ENCODE measurements at regions not wholly inside any gene's neighbourhood (a gene's known extent, or its start where the extent isn't known, plus 50 kb on each side); places are given as distances from the start of the nearest gene placed in this dataset.

DNA sequence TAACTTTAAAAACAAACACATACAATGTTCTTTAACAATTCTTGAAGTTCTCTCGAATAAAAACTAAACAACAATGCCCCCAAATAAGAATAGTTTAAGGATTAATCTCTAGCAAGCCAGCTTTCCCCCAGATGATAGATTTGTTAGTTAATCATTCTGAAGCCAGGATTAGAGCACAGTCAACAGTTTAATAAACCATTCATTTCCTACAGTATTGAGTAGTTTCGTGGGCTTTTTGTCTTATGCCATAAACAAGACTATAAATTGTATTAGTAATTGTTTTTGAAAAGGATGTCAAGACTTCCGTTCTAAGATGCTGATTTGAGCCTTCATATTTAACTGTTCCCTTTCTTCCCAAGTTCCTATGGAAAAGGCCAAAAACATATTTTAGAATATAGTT lies 136.6 kb downstream of the PIK3R1 start:
- CTCF ChIA-PET, result no interaction called here
- no peak overlapping the region for H3K27ac ChIP-seq (ENCODE audit: low read depth, low read length)

DNA sequence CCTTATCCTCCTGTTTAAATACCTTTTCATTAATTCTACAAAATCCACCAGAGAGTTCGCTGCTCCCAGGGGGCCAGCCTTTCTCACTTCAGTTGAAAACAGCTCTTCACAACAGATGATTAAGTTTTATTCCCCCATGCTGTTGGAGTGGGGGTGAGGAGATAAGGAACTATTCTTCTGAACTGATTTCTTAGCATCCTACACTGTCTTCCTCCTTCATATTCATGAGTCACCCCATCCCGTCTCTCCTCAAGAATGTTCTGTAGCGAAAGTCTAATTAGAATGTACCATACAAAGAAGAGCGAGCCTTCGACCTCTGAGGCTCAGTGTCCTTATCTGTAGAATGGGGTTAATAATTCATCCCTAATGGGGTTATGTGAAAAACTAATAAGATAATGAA lies 138.0 kb downstream of the PIK3R1 start:
- DNase-seq (no peak), ATAC-seq (no peak)
- no peaks in the 10 kb centered on the region for H3K27me3 ChIP-seq (ENCODE audit: control insufficient read depth in 2 of 2, insufficient read depth in 2 of 2, low read length in 2 of 2)
- no peaks in the 10 kb centered on the region for H3K36me3 ChIP-seq (ENCODE audit: control insufficient read depth in 2 of 3, insufficient read depth in 3 of 3, low read length in 3 of 3)
- CTCF ChIA-PET, result interaction anchor here (1.1 kb wide), 1 partner anchor 9 kb away, joined by 3 read pairs; no protein-coding TSS in a partner anchor
- H3K4me1 Mint-ChIP-seq, result peaks cover 0 to 4% (median 0%) of the 10 kb centered on the region in 7 donors
- no peaks in the 10 kb centered on the region for H3K27me3 Mint-ChIP-seq
- no peaks in the 10 kb centered on the region for H3K36me3 Mint-ChIP-seq
- no peak overlapping the region for H3K4me3 Mint-ChIP-seq
- intact Hi-C loops (cut with micrococcal nuclease), result no loop called here
- H3K4me3 ChIP-seq (ENCODE audit: low read length), result no peak overlapping the region
- no peak overlapping the region for H3K27ac ChIP-seq (ENCODE audit: low read depth, low read length)
- H3K27ac Mint-ChIP-seq, result no peak overlapping the region
- POLR2A ChIA-PET, result no interaction called here
- peaks cover 0 to 2% (median 0%) of the 10 kb centered on the region in 11 donors for H3K9me3 Mint-ChIP-seq
- no peaks in the 10 kb centered on the region for H3K9me3 ChIP-seq (ENCODE audit: control insufficient read depth in 2 of 3, low read length in 3 of 3)
- H3K4me1 ChIP-seq (ENCODE audit: control insufficient read depth in 2 of 2, insufficient read depth in 2 of 2, low read length in 2 of 2), result no peaks in the 10 kb centered on the region

More for the DNA sequence above, 136.6 kb downstream of the PIK3R1 start:
- H3K4me3 Mint-ChIP-seq, result no peak overlapping the region
- intact Hi-C loops (cut with micrococcal nuclease), result no loop called here
- Histone ChIP-seq H3K4me1 (ENCODE audit: control insufficient read depth in 2 of 2, insufficient read depth in 2 of 2, low read length in 2 of 2) (no peaks in the 10 kb centered on the region), H3K36me3 (ENCODE audit: control insufficient read depth in 2 of 3, insufficient read depth in 3 of 3, low read length in 3 of 3) (no peaks in the 10 kb centered on the region), H3K9me3 (ENCODE audit: control insufficient read depth in 2 of 3, low read length in 3 of 3) (no peaks in the 10 kb centered on the region), H3K27me3 (ENCODE audit: control insufficient read depth in 2 of 2, insufficient read depth in 2 of 2, low read length in 2 of 2) (no peaks in the 10 kb centered on the region), H3K4me3 (ENCODE audit: low read length) (no peak overlapping the region)
- H3K4me1 Mint-ChIP-seq, result peaks cover 0 to 9% (median 0%) of the 10 kb centered on the region in 7 donors
- ATAC-seq (no peak), DNase-seq (no peak)
- peaks cover 0 to 9% (median 6%) of the 10 kb centered on the region in 11 donors for H3K9me3 Mint-ChIP-seq
- H3K27me3 Mint-ChIP-seq, result no peaks in the 10 kb centered on the region
- POLR2A ChIA-PET, result no interaction called here
- peaks cover 0 to 6% (median 0%) of the 10 kb centered on the region in 5 donors for H3K36me3 Mint-ChIP-seq
- no peak overlapping the region for H3K27ac Mint-ChIP-seq

DNA sequence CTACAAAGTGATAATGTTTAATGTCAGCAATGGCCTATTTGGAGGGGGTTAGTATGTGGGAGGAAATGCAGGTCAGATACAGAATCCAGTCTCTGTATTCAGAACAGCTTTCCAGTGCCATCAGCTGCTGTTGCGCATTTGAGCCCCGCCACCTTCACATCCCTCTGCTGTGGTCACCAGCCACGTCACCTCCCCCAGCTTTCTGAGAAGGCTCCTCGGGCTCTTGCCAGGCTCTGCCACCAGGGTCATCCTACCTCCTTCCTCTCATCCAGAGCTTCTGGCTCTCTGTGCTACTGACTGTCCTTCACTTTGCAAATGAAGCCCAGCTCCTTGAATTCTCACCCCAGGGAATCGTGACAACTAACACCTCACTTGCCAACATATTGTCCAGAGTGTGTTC lies 138.8 kb downstream of the PIK3R1 start:
- peak overlapping the region in 1 of 9 donors; percentile 22 for H3K27ac Mint-ChIP-seq
- H3K4me3 ChIP-seq (ENCODE audit: low read length), result no peak overlapping the region
- H3K4me1 ChIP-seq (ENCODE audit: control insufficient read depth in 2 of 2, insufficient read depth in 2 of 2, low read length in 2 of 2), result no peaks in the 10 kb centered on the region
- no peaks in the 10 kb centered on the region for H3K27me3 Mint-ChIP-seq
- no peak overlapping the region for H3K4me3 Mint-ChIP-seq
- H3K36me3 Mint-ChIP-seq, result no peaks in the 10 kb centered on the region
- ATAC-seq (peak; percentile 29), DNase-seq (no peak)
- no peak overlapping the region for H3K27ac ChIP-seq (ENCODE audit: low read depth, low read length)
- no peaks in the 10 kb centered on the region for H3K9me3 Mint-ChIP-seq
- CTCF ChIA-PET, result interaction anchor here (1.1 kb wide), 1 partner anchor 10 kb away, joined by 3 read pairs; no protein-coding TSS in a partner anchor
- no peaks in the 10 kb centered on the region for H3K9me3 ChIP-seq (ENCODE audit: control insufficient read depth in 2 of 3, low read length in 3 of 3)
- H3K27me3 ChIP-seq (ENCODE audit: control insufficient read depth in 2 of 2, insufficient read depth in 2 of 2, low read length in 2 of 2), result no peaks in the 10 kb centered on the region
- peaks cover 0 to 4% (median 0%) of the 10 kb centered on the region in 7 donors for H3K4me1 Mint-ChIP-seq
- H3K36me3 ChIP-seq (ENCODE audit: control insufficient read depth in 2 of 3, insufficient read depth in 3 of 3, low read length in 3 of 3), result no peaks in the 10 kb centered on the region
- intact Hi-C loops (cut with micrococcal nuclease), result no loop called here
- POLR2A ChIA-PET, result no interaction called here

DNA sequence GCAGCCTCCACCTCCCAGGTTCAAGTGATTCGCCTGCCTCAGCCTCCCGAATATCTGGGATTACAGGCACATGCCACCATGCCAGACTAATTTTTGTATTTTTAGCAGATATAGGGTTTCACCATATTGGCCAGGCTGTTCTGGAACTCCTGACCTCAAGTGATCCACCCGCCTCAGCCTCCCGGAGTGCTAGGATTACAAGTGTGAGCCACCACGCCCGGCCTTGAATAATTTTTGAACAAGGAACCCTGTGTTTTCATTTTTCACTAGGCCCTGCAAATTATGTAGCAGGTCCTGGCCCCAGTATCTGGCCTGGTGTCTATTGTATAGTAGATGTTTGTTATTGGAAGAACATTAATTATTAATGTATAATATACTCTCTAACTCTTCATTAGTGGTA lies 140.7 kb downstream of the PIK3R1 start:
- POLR2A ChIA-PET, result no interaction called here
- Histone ChIP-seq H3K36me3 (ENCODE audit: control insufficient read depth in 2 of 3, insufficient read depth in 3 of 3, low read length in 3 of 3) (no peaks in the 10 kb centered on the region), H3K9me3 (ENCODE audit: control insufficient read depth in 2 of 3, low read length in 3 of 3) (no peaks in the 10 kb centered on the region), H3K4me3 (ENCODE audit: low read length) (no peak overlapping the region), H3K4me1 (ENCODE audit: control insufficient read depth in 2 of 2, insufficient read depth in 2 of 2, low read length in 2 of 2) (no peaks in the 10 kb centered on the region), H3K27ac (ENCODE audit: low read depth, low read length) (no peak overlapping the region), H3K27me3 (ENCODE audit: control insufficient read depth in 2 of 2, insufficient read depth in 2 of 2, low read length in 2 of 2) (no peaks in the 10 kb centered on the region)
- Mint-ChIP-seq H3K4me1 (peaks cover 0 to 13% (median 3%) of the 10 kb centered on the region in 7 donors), H3K9me3 (no peaks in the 10 kb centered on the region), H3K4me3 (no peak overlapping the region), H3K27me3 (peaks cover 0 to 6% (median 0%) of the 10 kb centered on the region in 5 donors), H3K27ac (no peak overlapping the region), H3K36me3 (no peaks in the 10 kb centered on the region)
- CTCF ChIA-PET, result no interaction called here
- DNase-seq (no peak), ATAC-seq (no peak)
- intact Hi-C loops (cut with micrococcal nuclease), result loop anchor here in 1 of 2 donors (5.0 kb wide), 1 partner anchor 36 kb away; no protein-coding TSS in a partner anchor

DNA sequence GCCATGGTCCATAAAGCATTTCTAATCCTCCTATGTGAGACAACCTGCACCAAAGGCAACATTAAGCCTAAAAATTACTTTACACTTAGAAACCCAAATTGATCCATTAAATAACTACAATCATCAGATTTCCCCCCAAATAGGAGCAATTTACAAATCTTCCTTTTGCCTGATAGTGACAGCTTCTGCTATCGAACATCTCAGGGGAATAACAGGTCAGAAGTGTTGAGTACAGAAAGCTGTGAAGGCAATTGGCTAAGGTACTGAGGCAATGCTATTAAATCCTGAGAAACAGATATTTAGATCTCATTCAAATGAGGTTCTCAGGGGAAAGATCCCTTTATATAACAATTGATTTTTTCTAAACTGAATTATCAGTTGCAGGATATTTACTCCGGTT lies 141.1 kb downstream of the PIK3R1 start:
- Mint-ChIP-seq H3K4me1 (peaks cover 0 to 13% (median 3%) of the 10 kb centered on the region in 7 donors), H3K9me3 (no peaks in the 10 kb centered on the region), H3K4me3 (no peak overlapping the region), H3K36me3 (no peaks in the 10 kb centered on the region), H3K27me3 (peaks cover 0 to 9% (median 0%) of the 10 kb centered on the region in 5 donors), H3K27ac (no peak overlapping the region)
- intact Hi-C loops (cut with micrococcal nuclease), result loop anchor here in 1 of 2 donors (5.0 kb wide), 1 partner anchor 36 kb away; no protein-coding TSS in a partner anchor
- no peaks in the 10 kb centered on the region for H3K36me3 ChIP-seq (ENCODE audit: control insufficient read depth in 2 of 3, insufficient read depth in 3 of 3, low read length in 3 of 3)
- ATAC-seq (no peak), DNase-seq (no peak)
- no peak overlapping the region for H3K4me3 ChIP-seq (ENCODE audit: low read length)
- no peaks in the 10 kb centered on the region for H3K27me3 ChIP-seq (ENCODE audit: control insufficient read depth in 2 of 2, insufficient read depth in 2 of 2, low read length in 2 of 2)
- ChIA-PET POLR2A (no interaction called here), CTCF (no interaction called here)
- H3K27ac ChIP-seq (ENCODE audit: low read depth, low read length), result no peak overlapping the region
- H3K4me1 ChIP-seq (ENCODE audit: control insufficient read depth in 2 of 2, insufficient read depth in 2 of 2, low read length in 2 of 2), result no peaks in the 10 kb centered on the region
- no peaks in the 10 kb centered on the region for H3K9me3 ChIP-seq (ENCODE audit: control insufficient read depth in 2 of 3, low read length in 3 of 3)

DNA sequence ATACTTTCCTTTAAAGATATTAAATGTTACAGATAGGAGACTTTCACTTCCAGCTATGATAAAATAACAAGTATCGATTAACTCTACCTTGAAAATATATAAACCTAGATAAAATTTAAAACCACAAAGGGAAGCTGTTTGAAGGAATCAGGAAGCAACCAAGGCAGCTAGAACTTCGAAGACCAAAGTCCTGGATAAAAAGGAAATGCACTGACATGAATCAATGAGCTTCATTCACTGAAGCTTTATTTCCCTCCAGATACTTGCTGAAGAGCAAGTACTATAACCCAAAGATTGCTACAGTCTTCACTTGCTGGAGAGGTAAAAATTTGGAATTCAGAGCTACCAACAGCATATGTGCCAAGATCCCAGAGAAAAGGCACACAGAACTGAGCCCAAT lies 144.1 kb downstream of the PIK3R1 start:
- H3K36me3 Mint-ChIP-seq, result peaks cover 0 to 1% (median 0%) of the 10 kb centered on the region in 5 donors
- H3K4me3 ChIP-seq (ENCODE audit: low read length), result no peak overlapping the region
- POLR2A ChIA-PET, result no interaction called here
- CTCF ChIA-PET, result no interaction called here
- DNase-seq (no peak), ATAC-seq (no peak)
- intact Hi-C loops (cut with micrococcal nuclease), result loop anchor here (5.0 kb wide), 2 partner anchors 33 to 73 kb away; no protein-coding TSS in a partner anchor
- no peak overlapping the region for H3K27ac Mint-ChIP-seq
- H3K9me3 ChIP-seq (ENCODE audit: control insufficient read depth in 2 of 3, low read length in 3 of 3), result no peaks in the 10 kb centered on the region
- H3K27ac ChIP-seq (ENCODE audit: low read depth, low read length), result no peak overlapping the region
- H3K27me3 ChIP-seq (ENCODE audit: control insufficient read depth in 2 of 2, insufficient read depth in 2 of 2, low read length in 2 of 2), result no peaks in the 10 kb centered on the region
- peaks cover 0 to 10% (median 0%) of the 10 kb centered on the region in 11 donors for H3K9me3 Mint-ChIP-seq
- no peak overlapping the region for H3K4me3 Mint-ChIP-seq
- H3K4me1 Mint-ChIP-seq, result peaks cover 0 to 13% (median 2%) of the 10 kb centered on the region in 7 donors
- H3K27me3 Mint-ChIP-seq, result peaks cover 0 to 21% (median 0%) of the 10 kb centered on the region in 5 donors
- no peaks in the 10 kb centered on the region for H3K36me3 ChIP-seq (ENCODE audit: control insufficient read depth in 2 of 3, insufficient read depth in 3 of 3, low read length in 3 of 3)
- no peaks in the 10 kb centered on the region for H3K4me1 ChIP-seq (ENCODE audit: control insufficient read depth in 2 of 2, insufficient read depth in 2 of 2, low read length in 2 of 2)

DNA sequence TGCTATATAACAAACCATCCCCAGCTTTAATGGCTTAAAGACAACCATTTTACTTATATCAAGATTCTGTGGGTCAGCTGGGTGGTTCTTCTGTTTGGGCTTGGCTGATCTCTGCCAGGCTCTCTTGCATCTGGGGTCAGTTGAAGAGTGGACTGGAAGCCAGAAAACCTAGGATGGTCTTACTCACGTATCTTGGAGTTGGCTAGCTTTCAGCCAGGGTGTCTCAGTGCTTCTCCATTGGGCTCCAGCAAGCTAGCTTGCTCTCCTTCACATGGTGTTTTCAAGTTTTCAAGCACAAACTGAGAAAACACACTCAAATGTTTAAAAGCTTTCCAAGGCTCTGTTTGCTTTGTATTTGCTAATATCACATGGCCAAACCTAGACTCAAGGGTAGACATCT lies 146.8 kb downstream of the PIK3R1 start:
- Mint-ChIP-seq H3K4me3 (no peak overlapping the region), H3K36me3 (peaks cover 0 to 6% (median 0%) of the 10 kb centered on the region in 5 donors)
- POLR2A ChIA-PET, result no interaction called here

More for the DNA sequence above, 146.8 kb downstream of the PIK3R1 start:
- no peak for ATAC-seq
- Histone ChIP-seq H3K27ac (ENCODE audit: low read depth, low read length) (no peak overlapping the region), H3K9me3 (ENCODE audit: control insufficient read depth in 2 of 3, low read length in 3 of 3) (no peaks in the 10 kb centered on the region), H3K27me3 (ENCODE audit: control insufficient read depth in 2 of 2, insufficient read depth in 2 of 2, low read length in 2 of 2) (no peaks in the 10 kb centered on the region), H3K4me3 (ENCODE audit: low read length) (no peak overlapping the region), H3K36me3 (ENCODE audit: control insufficient read depth in 2 of 3, insufficient read depth in 3 of 3, low read length in 3 of 3) (no peaks in the 10 kb centered on the region), H3K4me1 (ENCODE audit: control insufficient read depth in 2 of 2, insufficient read depth in 2 of 2, low read length in 2 of 2) (no peaks in the 10 kb centered on the region)
- CTCF ChIA-PET, result interaction anchor here (1.2 kb wide), 1 partner anchor 99 kb away, joined by 3 read pairs; no protein-coding TSS in a partner anchor
- intact Hi-C loops (cut with micrococcal nuclease), result loop anchor here in 1 of 2 donors (5.0 kb wide), 1 partner anchor 70 kb away; no protein-coding TSS in a partner anchor
- H3K9me3 Mint-ChIP-seq, result peaks cover 0 to 10% (median 2%) of the 10 kb centered on the region in 11 donors
- peaks cover 0 to 23% (median 0%) of the 10 kb centered on the region in 5 donors for H3K27me3 Mint-ChIP-seq
- no peak overlapping the region for H3K27ac Mint-ChIP-seq
- no peak for DNase-seq
- H3K4me1 Mint-ChIP-seq, result peaks cover 2 to 19% (median 10%) of the 10 kb centered on the region in 7 donors

Measured in naive thymus-derived CD4-positive, alpha-beta T cell (primary cell).